H9 (cell line): ENCODE measurements at regions not wholly inside any gene's neighbourhood (a gene's known extent, or its start where the extent isn't known, plus 50 kb on each side); places are given as distances from the start of the nearest gene placed in this dataset.

Source experiments
- DNase-seq: peaks from one replicate; pipeline ENCODE4 v3.0.0-alpha.2; 2017
- H2AFZ ChIP-seq: one replicate; pipeline ENCODE4 v1.6.1; 2013; ENCODE audit warnings: mild to moderate bottlenecking, low read length, control low read depth, moderate library complexity
- H2AK5ac ChIP-seq: 2 replicates; pipeline ENCODE4 v1.6.1; 2013; ENCODE audit warnings: low read length, control low read depth, mixed read lengths; ENCODE audit not compliant: insufficient read length
- H2BK120ac ChIP-seq: one replicate; pipeline ENCODE4 v1.6.1; 2013; ENCODE audit warnings: low read depth, mild to moderate bottlenecking, low read length, control low read depth, inconsistent platforms; ENCODE audit not compliant: poor library complexity, severe bottlenecking
- H2BK12ac ChIP-seq: 2 replicates; pipeline ENCODE4 v1.6.1; 2013; ENCODE audit warnings: low read length, control low read depth, mixed read lengths, low read depth; ENCODE audit not compliant: insufficient read length
- H2BK15ac ChIP-seq: 2 replicates; pipeline ENCODE4 v1.6.1; 2013; ENCODE audit warnings: low read depth, low read length, control low read depth
- H2BK20ac ChIP-seq: one replicate; pipeline ENCODE4 v1.6.1; 2013; ENCODE audit warnings: low read depth, mild to moderate bottlenecking, low read length, control low read depth, inconsistent platforms; ENCODE audit not compliant: poor library complexity, severe bottlenecking
- H2BK5ac ChIP-seq: 2 replicates; pipeline ENCODE4 v1.6.1; 2013; ENCODE audit warnings: low read length, control low read depth, mixed read lengths; ENCODE audit not compliant: insufficient read length
- H3K14ac ChIP-seq: 2 replicates; pipeline ENCODE4 v1.6.1; 2013; ENCODE audit warnings: low read length, control low read depth; ENCODE audit not compliant: insufficient read depth
- H3K18ac ChIP-seq: 2 replicates; pipeline ENCODE4 v1.6.1; 2013; ENCODE audit warnings: low read depth, mild to moderate bottlenecking, mixed read lengths, low read length, control low read depth; ENCODE audit not compliant: insufficient read length
- H3K23ac ChIP-seq: 2 replicates; pipeline ENCODE4 v1.6.1; 2013; ENCODE audit warnings: low read length, control low read depth, mixed read lengths, low read depth; ENCODE audit not compliant: insufficient read length
- H3K23me2 ChIP-seq: 2 replicates; pipeline ENCODE4 v1.6.1; 2013; ENCODE audit warnings: low read depth, mild to moderate bottlenecking, mixed read lengths, low read length, control low read depth; ENCODE audit not compliant: insufficient read length, poor library complexity, severe bottlenecking
- H3K27ac ChIP-seq: 2 replicates; pipeline ENCODE4 v1.5.1; 2013; ENCODE audit warnings: low read length, control low read depth, mixed read lengths, low read depth; ENCODE audit not compliant: insufficient read length
- H3K27me3 ChIP-seq: 2 replicates; pipeline ENCODE4 v1.6.1; 2013; ENCODE audit warnings: low read length, control low read depth, inconsistent platforms; ENCODE audit not compliant: insufficient read depth
- H3K4ac ChIP-seq: 2 replicates; pipeline ENCODE4 v1.6.1; 2013; ENCODE audit warnings: low read depth, mild to moderate bottlenecking, control low read depth, inconsistent platforms, low read length, moderate library complexity
- H3K4me1 ChIP-seq: 2 replicates; pipeline ENCODE4 v1.6.1; 2013; ENCODE audit warnings: low read length, control low read depth, inconsistent platforms; ENCODE audit not compliant: insufficient read depth
- H3K4me2 ChIP-seq: 2 replicates; pipeline ENCODE4 v1.6.1; 2013; ENCODE audit warnings: low read length, control low read depth, mixed read lengths; ENCODE audit not compliant: insufficient read length, insufficient read depth
- H3K56ac ChIP-seq: 2 replicates; pipeline ENCODE4 v1.6.1; 2013; ENCODE audit warnings: low read depth, mild to moderate bottlenecking, mixed read lengths, low read length, control low read depth; ENCODE audit not compliant: insufficient read length
- H3K79me1 ChIP-seq: 2 replicates; pipeline ENCODE4 v1.6.1; 2013; ENCODE audit warnings: low read depth, mild to moderate bottlenecking, moderate library complexity, low read length, control low read depth, inconsistent platforms; ENCODE audit not compliant: insufficient read depth, poor library complexity, severe bottlenecking
- H3K79me2 ChIP-seq: 2 replicates; pipeline ENCODE4 v1.6.1; 2013; ENCODE audit warnings: low read length, control low read depth, inconsistent platforms; ENCODE audit not compliant: insufficient read depth
- H3K9ac ChIP-seq: 2 replicates; pipeline ENCODE4 v1.6.1; 2013; ENCODE audit warnings: low read length, control low read depth, mixed read lengths; ENCODE audit not compliant: insufficient read length; ENCODE audit errors: extremely low read depth
- H3K9me3 ChIP-seq: one replicate; pipeline ENCODE4 v1.6.1; 2013; ENCODE audit warnings: low read depth, low read length, inconsistent platforms; ENCODE audit not compliant: control insufficient read depth
- H3T11ph ChIP-seq: one replicate; pipeline ENCODE4 v1.6.1; 2013; ENCODE audit warnings: mild to moderate bottlenecking, low read length, control low read depth, inconsistent platforms
- H4K20me1 ChIP-seq: one replicate; pipeline ENCODE4 v1.6.1; 2013; ENCODE audit not compliant: control insufficient read depth, insufficient read length, insufficient read depth
- H4K5ac ChIP-seq: 2 replicates; pipeline ENCODE4 v1.6.1; 2013; ENCODE audit warnings: low read depth, mild to moderate bottlenecking, mixed read lengths, low read length, control low read depth; ENCODE audit not compliant: insufficient read length
- H4K8ac ChIP-seq: replicated peaks from 2 replicates; pipeline ENCODE4 v1.6.1; 2013; ENCODE audit warnings: low read length, control low read depth, mixed read lengths, low read depth; ENCODE audit not compliant: insufficient read length
- H4K91ac ChIP-seq: 2 replicates; pipeline ENCODE4 v1.6.1; 2013; ENCODE audit warnings: low read depth, mild to moderate bottlenecking, moderate library complexity, mixed read lengths, low read length, control low read depth; ENCODE audit not compliant: insufficient read length
- H3K27ac Mint-ChIP-seq, 3 experiments: 2 replicates in 2 of 3; 3 replicates in 1 of 3; pipeline ENCODE4 v1.8.0; 2020 to 2021; ENCODE audit warnings: mixed read lengths in 3 of 3, mild to moderate bottlenecking in 1 of 3, moderate library complexity in 1 of 3
- H3K27me3 Mint-ChIP-seq: 2 replicates; pipeline ENCODE4 v1.8.0; 2021; ENCODE audit warnings: low read depth, mild to moderate bottlenecking, moderate library complexity, mixed read lengths
- H3K36me3 Mint-ChIP-seq, 3 experiments: 2 replicates in 2 of 3; 3 replicates in 1 of 3; pipeline ENCODE4 v1.8.0; 2020 to 2021; ENCODE audit warnings: low read depth in 3 of 3, mixed read lengths in 3 of 3; ENCODE audit not compliant: insufficient read depth in 1 of 3
- H3K4me1 Mint-ChIP-seq, 2 experiments: 2 replicates each; pipeline ENCODE4 v1.8.0; 2020; ENCODE audit warnings: mixed read lengths in 2 of 2
- H3K4me3 Mint-ChIP-seq, 2 experiments: 2 replicates in 1 of 2; 3 replicates in 1 of 2; pipeline ENCODE4 v1.8.0; 2020 to 2021; ENCODE audit warnings: mild to moderate bottlenecking in 2 of 2, mixed read lengths in 2 of 2, moderate library complexity in 1 of 2
- H3K9me3 Mint-ChIP-seq, 2 experiments: 2 replicates in 1 of 2; 3 replicates in 1 of 2; pipeline ENCODE4 v1.8.0; 2020; ENCODE audit warnings: mild to moderate bottlenecking in 2 of 2, mixed read lengths in 2 of 2, moderate library complexity in 1 of 2
- TF ChIP-seq, protein P1 (sequence below): fragments of 200-600 bp; sonication (generic); conservative IDR thresholded peaks from 3 replicates; pipeline ENCODE4 v1.8.0; 2021; ENCODE audit warnings: antibody characterized with exemption, mild to moderate bottlenecking

DNA sequence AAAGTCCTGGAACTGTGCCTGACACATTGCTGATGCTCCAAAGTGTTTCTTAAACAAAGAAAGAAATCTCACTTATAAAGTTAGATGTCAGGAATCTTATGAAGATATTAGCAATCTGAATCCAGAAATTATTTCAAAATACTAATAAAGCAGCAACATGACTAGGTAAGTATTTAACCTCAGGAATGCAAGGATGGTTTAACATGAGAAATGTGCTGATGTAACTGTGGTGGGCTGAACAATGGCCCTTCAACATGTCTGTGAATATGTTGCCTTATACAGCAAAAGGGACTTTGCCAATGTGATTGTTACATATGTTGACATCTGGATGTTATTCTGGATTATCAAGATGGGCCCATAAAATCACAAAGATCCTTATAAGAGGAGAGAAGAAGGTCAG lies 87.1 kb downstream of the TEX36 start:
- no peak overlapping the region for H3K14ac ChIP-seq
- H3K4me1 ChIP-seq: no peaks in the 10 kb centered on the region
- no peak overlapping the region for H4K91ac ChIP-seq
- H3K4me3 Mint-ChIP-seq: no peak overlapping the region
- no peak overlapping the region for H2BK15ac ChIP-seq
- no peak overlapping the region for H4K8ac ChIP-seq
- TF ChIP-seq, protein P1, sequence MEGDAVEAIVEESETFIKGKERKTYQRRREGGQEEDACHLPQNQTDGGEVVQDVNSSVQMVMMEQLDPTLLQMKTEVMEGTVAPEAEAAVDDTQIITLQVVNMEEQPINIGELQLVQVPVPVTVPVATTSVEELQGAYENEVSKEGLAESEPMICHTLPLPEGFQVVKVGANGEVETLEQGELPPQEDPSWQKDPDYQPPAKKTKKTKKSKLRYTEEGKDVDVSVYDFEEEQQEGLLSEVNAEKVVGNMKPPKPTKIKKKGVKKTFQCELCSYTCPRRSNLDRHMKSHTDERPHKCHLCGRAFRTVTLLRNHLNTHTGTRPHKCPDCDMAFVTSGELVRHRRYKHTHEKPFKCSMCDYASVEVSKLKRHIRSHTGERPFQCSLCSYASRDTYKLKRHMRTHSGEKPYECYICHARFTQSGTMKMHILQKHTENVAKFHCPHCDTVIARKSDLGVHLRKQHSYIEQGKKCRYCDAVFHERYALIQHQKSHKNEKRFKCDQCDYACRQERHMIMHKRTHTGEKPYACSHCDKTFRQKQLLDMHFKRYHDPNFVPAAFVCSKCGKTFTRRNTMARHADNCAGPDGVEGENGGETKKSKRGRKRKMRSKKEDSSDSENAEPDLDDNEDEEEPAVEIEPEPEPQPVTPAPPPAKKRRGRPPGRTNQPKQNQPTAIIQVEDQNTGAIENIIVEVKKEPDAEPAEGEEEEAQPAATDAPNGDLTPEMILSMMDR: no peak
- DNase-seq: no peak
- H3K27ac ChIP-seq: no peak overlapping the region
- H3K9me3 Mint-ChIP-seq: peaks cover 19 to 25% of the 10 kb centered on the region in 2 experiments
- no peak overlapping the region for H3K56ac ChIP-seq
- H3K36me3 Mint-ChIP-seq: peaks cover 0 to 21% (median 0%) of the 10 kb centered on the region in 3 experiments; a peak in 5 of 7 replicates
- no peak overlapping the region for H2BK120ac ChIP-seq
- H3K4me1 Mint-ChIP-seq: peaks cover 12 to 13% of the 10 kb centered on the region in 2 experiments
- no peaks in the 10 kb centered on the region for H3K9me3 ChIP-seq
- no peaks in the 10 kb centered on the region for H4K20me1 ChIP-seq
- no peak overlapping the region for H2BK12ac ChIP-seq
- no peaks in the 10 kb centered on the region for H3K27me3 Mint-ChIP-seq
- H3K79me1 ChIP-seq: no peaks in the 10 kb centered on the region
- no peak overlapping the region for H3T11ph ChIP-seq
- H3K4me2 ChIP-seq: no peak overlapping the region
- no peak overlapping the region for H3K18ac ChIP-seq
- no peaks in the 10 kb centered on the region for H3K79me2 ChIP-seq
- no peak overlapping the region for H2AK5ac ChIP-seq
- H4K5ac ChIP-seq: no peak overlapping the region
- H2BK20ac ChIP-seq: no peak overlapping the region
- no peak overlapping the region for H3K27ac Mint-ChIP-seq
- no peak overlapping the region for H3K23ac ChIP-seq
- no peaks in the 10 kb centered on the region for H3K23me2 ChIP-seq
- no peak overlapping the region for H3K4ac ChIP-seq
- H2BK5ac ChIP-seq: no peak overlapping the region
- H3K9ac ChIP-seq: no peak overlapping the region
- no peak overlapping the region for H2AFZ ChIP-seq
- H3K27me3 ChIP-seq: no peaks in the 10 kb centered on the region
